ENCODE measurements at regions not wholly inside any gene's neighbourhood (a gene's known extent, or its start where the extent isn't known, plus 50 kb on each side); places are given as distances from the start of the nearest gene placed in this dataset.

GRCh38 chr22:47759909-47760308 lies 997.5 kb downstream of the TBC1D22A start:
- H3K9ac ChIP-seq (ENCODE audit: low read length): no peak overlapping the region
- H3K9me2 ChIP-seq (replicated peaks; ENCODE audit: insufficient read depth, low read length): no peaks in the 10 kb centered on the region
- H3K4me1 ChIP-seq (ENCODE audit: low read length): no peaks in the 10 kb centered on the region
- no peaks in the 10 kb centered on the region for H3F3A ChIP-seq (ENCODE audit: insufficient read depth, low read length)
- no peaks in the 10 kb centered on the region for H3K27me3 ChIP-seq (replicated peaks; ENCODE audit: insufficient read depth, low read length)
- no peak for DNase-seq
- no peaks in the 10 kb centered on the region for H3K79me2 ChIP-seq (ENCODE audit: low read length)
- H4K20me1 ChIP-seq (ENCODE audit: insufficient read depth, low read length): no peaks in the 10 kb centered on the region
- no peak overlapping the region for H3K4me2 ChIP-seq (ENCODE audit: low read depth, low read length)
- H3K4me3 ChIP-seq (ENCODE audit: low read length): no peak overlapping the region
- H2AFZ ChIP-seq (ENCODE audit: low read length): no peak overlapping the region
- no peak for TF ChIP-seq EZH2phosphoT487 (IDR thresholded peaks at IDR 0.05; ENCODE audit: low read length)
- TF ChIP-seq EZH2 (optimal IDR thresholded peaks at IDR 0.05; ENCODE audit: low read depth, low read length): no peak
- no peak for TF ChIP-seq CTCF (IDR thresholded peaks at IDR 0.05; ENCODE audit: low read length)
- no peaks in the 10 kb centered on the region for H3K9me3 ChIP-seq (replicated peaks; ENCODE audit: insufficient read depth, low read length)
- no peak overlapping the region for H3K27ac ChIP-seq (ENCODE audit: low read length)
- H3K36me3 ChIP-seq (replicated peaks; ENCODE audit: insufficient read depth, low read length): no peaks in the 10 kb centered on the region

- no peak overlapping the region for H3K4me2 ChIP-seq (ENCODE audit: low read depth, low read length)
- no peaks in the 10 kb centered on the region for H3K4me1 ChIP-seq (ENCODE audit: low read length)
- no peak for TF ChIP-seq CTCF (IDR thresholded peaks at IDR 0.05; ENCODE audit: low read length)
- TF ChIP-seq EZH2phosphoT487 (IDR thresholded peaks at IDR 0.05; ENCODE audit: low read length): no peak
- no peak for TF ChIP-seq EZH2 (optimal IDR thresholded peaks at IDR 0.05; ENCODE audit: low read depth, low read length)
- no peaks in the 10 kb centered on the region for H3K79me2 ChIP-seq (ENCODE audit: low read length)
- no peak overlapping the region for H3K9ac ChIP-seq (ENCODE audit: low read length)
- H3K9me3 ChIP-seq (replicated peaks; ENCODE audit: insufficient read depth, low read length): no peaks in the 10 kb centered on the region
- H3K9me2 ChIP-seq (replicated peaks; ENCODE audit: insufficient read depth, low read length): no peaks in the 10 kb centered on the region
- no peak overlapping the region for H3K4me3 ChIP-seq (ENCODE audit: low read length)
- no peak for DNase-seq
- H4K20me1 ChIP-seq (ENCODE audit: insufficient read depth, low read length): no peaks in the 10 kb centered on the region
- no peak overlapping the region for H2AFZ ChIP-seq (ENCODE audit: low read length)
- H3K27me3 ChIP-seq (replicated peaks; ENCODE audit: insufficient read depth, low read length): no peaks in the 10 kb centered on the region
- no peak overlapping the region for H3K27ac ChIP-seq (ENCODE audit: low read length)
- no peaks in the 10 kb centered on the region for H3F3A ChIP-seq (ENCODE audit: insufficient read depth, low read length)
- H3K36me3 ChIP-seq (replicated peaks; ENCODE audit: insufficient read depth, low read length): no peaks in the 10 kb centered on the region
Observed at GRCh38 chr22:47757741-47758140, 995.3 kb downstream of the TBC1D22A start.

DNA sequence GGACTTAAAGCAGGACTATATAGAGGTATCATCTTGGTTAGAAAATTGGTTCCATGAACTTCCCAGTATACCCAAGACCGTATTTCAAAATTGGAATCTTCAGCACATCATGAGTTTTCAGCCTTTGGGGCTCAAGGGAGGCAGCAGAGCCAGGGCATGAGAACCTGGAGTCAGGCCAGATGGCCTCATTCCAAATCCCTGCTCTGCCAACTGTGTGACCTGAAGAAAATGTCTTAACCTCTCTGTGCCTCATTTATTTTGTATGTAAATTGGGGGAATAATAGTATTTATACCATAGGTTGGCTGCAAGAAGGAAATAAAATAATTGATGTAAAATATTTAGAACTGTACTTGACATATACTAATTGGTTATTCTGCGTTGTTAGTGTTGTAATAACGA lies 987.6 kb downstream of the TBC1D22A start:
- H2AFZ ChIP-seq (ENCODE audit: low read length): no peak overlapping the region
- H3K9me3 ChIP-seq (replicated peaks; ENCODE audit: insufficient read depth, low read length): no peaks in the 10 kb centered on the region
- no peaks in the 10 kb centered on the region for H3K27me3 ChIP-seq (replicated peaks; ENCODE audit: insufficient read depth, low read length)
- no peak overlapping the region for H3K4me3 ChIP-seq (ENCODE audit: low read length)
- H3K4me2 ChIP-seq (ENCODE audit: low read depth, low read length): no peak overlapping the region
- no peak for DNase-seq
- no peaks in the 10 kb centered on the region for H4K20me1 ChIP-seq (ENCODE audit: insufficient read depth, low read length)
- no peak for TF ChIP-seq EZH2phosphoT487 (IDR thresholded peaks at IDR 0.05; ENCODE audit: low read length)
- no peak for TF ChIP-seq CTCF (IDR thresholded peaks at IDR 0.05; ENCODE audit: low read length)
- TF ChIP-seq EZH2 (optimal IDR thresholded peaks at IDR 0.05; ENCODE audit: low read depth, low read length): no peak
- no peaks in the 10 kb centered on the region for H3K9me2 ChIP-seq (replicated peaks; ENCODE audit: insufficient read depth, low read length)
- no peaks in the 10 kb centered on the region for H3F3A ChIP-seq (ENCODE audit: insufficient read depth, low read length)
- no peak overlapping the region for H3K9ac ChIP-seq (ENCODE audit: low read length)
- H3K27ac ChIP-seq (ENCODE audit: low read length): no peak overlapping the region
- no peaks in the 10 kb centered on the region for H3K36me3 ChIP-seq (replicated peaks; ENCODE audit: insufficient read depth, low read length)
- H3K4me1 ChIP-seq (ENCODE audit: low read length): no peaks in the 10 kb centered on the region
- no peaks in the 10 kb centered on the region for H3K79me2 ChIP-seq (ENCODE audit: low read length)

Measured in MM.1S (cell line).